ENCODE measurements at regions not wholly inside any gene's neighbourhood (a gene's known extent, or its start where the extent isn't known, plus 50 kb on each side); places are given as distances from the start of the nearest gene placed in this dataset.

DNA sequence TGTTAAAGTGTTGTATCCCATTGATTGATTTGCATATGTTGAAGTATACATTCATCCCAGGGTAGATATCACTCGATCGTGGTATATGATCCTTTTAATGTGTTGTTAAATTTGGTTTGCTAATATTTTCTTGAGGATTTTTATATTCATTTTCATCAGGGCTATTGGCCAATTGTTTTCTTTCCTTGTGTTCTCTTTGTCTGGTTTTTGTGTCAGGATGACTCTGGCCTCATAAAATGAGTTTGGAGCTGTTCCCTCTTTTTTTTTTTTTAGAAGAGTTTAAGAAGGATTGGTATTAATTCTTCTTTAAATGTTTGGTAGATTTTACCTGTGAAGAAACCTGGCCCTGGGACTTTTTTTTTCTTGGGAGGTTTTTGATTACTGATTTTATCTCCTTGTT is 303.5 kb upstream of the RTL1 start:
- H3K9ac ChIP-seq (ENCODE audit: low read depth, low read length): no peak overlapping the region
- H3K4me1 ChIP-seq (ENCODE audit: control insufficient read depth, insufficient read depth, low read length): no peaks in the 10 kb centered on the region
- peaks cover 2% of the 10 kb centered on the region for H3K9me3 ChIP-seq (ENCODE audit: control insufficient read depth, insufficient read depth, low read length)
- H3K36me3 ChIP-seq (ENCODE audit: control insufficient read depth, insufficient read depth, low read length): no peaks in the 10 kb centered on the region
- H3K27me3 ChIP-seq (ENCODE audit: control insufficient read depth, insufficient read depth, low read length): no peaks in the 10 kb centered on the region
- no peak overlapping the region for H3K4me3 ChIP-seq (ENCODE audit: low read depth, low read length)

DNA sequence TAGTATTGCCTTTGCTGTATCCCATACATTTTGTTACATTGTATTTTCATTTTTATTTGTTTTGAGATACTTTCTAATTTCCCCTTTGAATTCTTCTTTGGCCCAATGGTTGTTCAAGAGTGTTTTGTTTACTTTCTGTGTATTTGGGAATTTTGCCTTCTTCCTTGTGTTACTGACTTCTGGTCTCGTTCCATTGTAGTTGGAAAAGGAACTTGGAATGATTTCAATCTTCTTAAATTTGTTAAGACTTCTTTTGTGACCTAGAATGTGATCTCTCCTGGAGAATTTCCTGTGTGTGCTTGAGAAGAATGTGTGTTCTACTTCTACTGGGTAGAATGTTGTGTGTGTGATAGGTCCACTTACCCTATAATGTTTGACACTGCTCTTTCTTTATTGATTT is 304.4 kb upstream of the RTL1 start:
- Histone ChIP-seq H3K9ac (ENCODE audit: low read depth, low read length) (no peak overlapping the region), H3K4me1 (ENCODE audit: control insufficient read depth, insufficient read depth, low read length) (no peaks in the 10 kb centered on the region), H3K36me3 (ENCODE audit: control insufficient read depth, insufficient read depth, low read length) (no peaks in the 10 kb centered on the region), H3K4me3 (ENCODE audit: low read depth, low read length) (no peak overlapping the region), H3K27me3 (ENCODE audit: control insufficient read depth, insufficient read depth, low read length) (no peaks in the 10 kb centered on the region), H3K9me3 (ENCODE audit: control insufficient read depth, insufficient read depth, low read length) (peaks cover 2% of the 10 kb centered on the region)

DNA sequence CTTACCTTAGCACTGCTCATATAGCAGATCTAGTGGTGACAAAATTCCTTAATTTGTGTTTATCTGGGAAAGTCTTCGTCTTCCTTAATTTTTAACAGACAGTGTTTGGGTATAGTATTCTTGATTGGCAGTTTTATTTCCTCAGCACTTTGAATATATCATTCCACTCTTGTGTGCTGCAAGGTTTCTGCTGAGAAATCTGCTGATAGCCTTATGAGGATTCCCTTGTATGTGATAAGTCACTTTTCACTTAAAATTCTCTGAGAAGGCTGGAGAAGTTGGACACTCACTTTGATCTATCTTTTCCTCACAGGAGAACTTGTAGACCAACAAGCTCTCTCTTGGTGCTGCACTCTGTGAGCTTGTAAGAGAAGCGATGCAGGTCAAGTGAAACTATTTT is 306.1 kb upstream of the RTL1 start:
- no peaks in the 10 kb centered on the region for H3K4me1 ChIP-seq (ENCODE audit: control insufficient read depth, insufficient read depth, low read length)
- H3K9me3 ChIP-seq (ENCODE audit: control insufficient read depth, insufficient read depth, low read length): no peaks in the 10 kb centered on the region
- H3K4me3 ChIP-seq (ENCODE audit: low read depth, low read length): no peak overlapping the region
- no peaks in the 10 kb centered on the region for H3K27me3 ChIP-seq (ENCODE audit: control insufficient read depth, insufficient read depth, low read length)
- H3K9ac ChIP-seq (ENCODE audit: low read depth, low read length): no peak overlapping the region
- no peaks in the 10 kb centered on the region for H3K36me3 ChIP-seq (ENCODE audit: control insufficient read depth, insufficient read depth, low read length)

DNA sequence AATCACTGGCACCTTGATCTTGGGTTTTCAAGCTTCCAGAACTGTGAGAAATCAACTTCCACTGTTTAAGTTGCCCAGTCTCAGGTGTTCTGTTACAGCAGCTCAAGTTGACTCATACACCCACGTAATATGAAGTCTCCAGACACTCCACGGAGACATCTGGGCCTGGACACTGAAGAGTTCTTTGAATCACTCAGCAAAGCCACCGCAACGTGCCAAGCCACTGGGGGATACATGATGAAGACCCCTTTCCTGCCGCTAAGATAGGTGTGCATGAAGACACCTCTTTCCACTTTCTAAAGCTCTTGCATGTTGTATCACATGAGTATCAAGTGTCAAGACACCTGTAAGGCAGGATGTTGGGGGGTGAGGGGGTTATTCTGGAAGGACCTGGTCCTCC is 311.7 kb upstream of the RTL1 start:
- no peaks in the 10 kb centered on the region for H3K36me3 ChIP-seq (ENCODE audit: control insufficient read depth, insufficient read depth, low read length)

DNA sequence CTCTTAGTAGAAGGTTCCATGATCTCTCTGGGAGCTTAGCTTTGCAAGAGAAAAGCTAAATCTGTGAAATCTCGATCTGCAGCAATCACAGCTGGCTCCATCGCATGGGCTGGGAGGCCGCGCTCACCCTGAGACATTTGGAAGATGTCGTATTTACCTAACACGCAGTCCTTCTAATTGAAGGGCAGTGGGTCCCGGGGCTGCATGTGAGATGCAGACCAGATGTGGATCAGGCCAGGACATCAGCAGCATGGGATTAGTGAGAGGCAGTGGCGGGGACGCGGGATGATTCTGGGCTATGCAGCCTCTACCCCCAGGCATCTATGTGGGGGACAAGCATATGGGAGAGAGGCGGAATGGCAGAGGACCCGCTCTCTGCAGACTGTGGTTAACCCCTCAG is 312.4 kb upstream of the RTL1 start:
- Histone ChIP-seq H3K27me3 (ENCODE audit: control insufficient read depth, insufficient read depth, low read length) (no peaks in the 10 kb centered on the region), H3K36me3 (ENCODE audit: control insufficient read depth, insufficient read depth, low read length) (no peaks in the 10 kb centered on the region), H3K4me1 (ENCODE audit: control insufficient read depth, insufficient read depth, low read length) (no peaks in the 10 kb centered on the region), H3K9me3 (ENCODE audit: control insufficient read depth, insufficient read depth, low read length) (no peaks in the 10 kb centered on the region), H3K4me3 (ENCODE audit: low read depth, low read length) (no peak overlapping the region), H3K9ac (ENCODE audit: low read depth, low read length) (no peak overlapping the region)

More for the DNA sequence above, 311.7 kb upstream of the RTL1 start:
- Histone ChIP-seq H3K4me3 (ENCODE audit: low read depth, low read length) (no peak overlapping the region), H3K9ac (ENCODE audit: low read depth, low read length) (no peak overlapping the region), H3K9me3 (ENCODE audit: control insufficient read depth, insufficient read depth, low read length) (no peaks in the 10 kb centered on the region), H3K27me3 (ENCODE audit: control insufficient read depth, insufficient read depth, low read length) (no peaks in the 10 kb centered on the region), H3K4me1 (ENCODE audit: control insufficient read depth, insufficient read depth, low read length) (no peaks in the 10 kb centered on the region)

DNA sequence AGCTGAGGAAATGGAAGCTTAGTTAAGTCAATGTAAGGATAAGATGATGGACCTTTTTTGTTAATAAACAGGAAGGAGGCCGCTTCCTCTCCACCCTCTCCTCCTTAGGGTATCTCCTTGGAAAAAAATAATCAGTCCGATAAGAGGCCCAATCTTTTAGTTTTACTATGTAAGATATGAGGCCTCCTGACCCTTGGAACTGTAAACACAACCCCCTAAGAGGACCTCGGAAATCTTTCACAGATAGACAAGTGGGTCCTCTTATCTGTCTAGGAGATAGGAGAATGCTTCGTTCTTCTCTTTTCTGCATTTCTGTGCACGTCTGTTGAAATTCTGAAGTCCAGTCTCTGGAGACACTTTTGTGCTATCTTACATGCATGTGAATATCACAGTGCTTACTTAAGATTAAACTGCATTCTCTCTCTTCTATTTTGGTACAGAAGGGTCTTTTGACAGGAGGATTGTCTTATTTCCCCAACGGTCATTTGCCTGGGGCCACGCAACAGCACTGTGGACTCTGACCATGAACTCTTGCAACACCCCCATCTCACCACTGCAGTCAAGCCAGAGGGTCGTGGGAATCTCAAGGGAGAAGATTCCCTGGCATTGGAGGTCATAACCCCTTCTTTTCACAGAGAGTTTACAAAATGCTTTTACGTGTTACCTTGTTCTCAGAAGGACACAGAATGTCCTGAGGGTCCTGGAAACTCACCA is 313.0 kb upstream of the RTL1 start:
- no peaks in the 10 kb centered on the region for H3K4me1 ChIP-seq (ENCODE audit: control insufficient read depth, insufficient read depth, low read length)
- H3K36me3 ChIP-seq (ENCODE audit: control insufficient read depth, insufficient read depth, low read length): no peaks in the 10 kb centered on the region
- H3K27me3 ChIP-seq (ENCODE audit: control insufficient read depth, insufficient read depth, low read length): no peaks in the 10 kb centered on the region
- no peak overlapping the region for H3K4me3 ChIP-seq (ENCODE audit: low read depth, low read length)
- H3K9me3 ChIP-seq (ENCODE audit: control insufficient read depth, insufficient read depth, low read length): no peaks in the 10 kb centered on the region
- no peak overlapping the region for H3K9ac ChIP-seq (ENCODE audit: low read depth, low read length)

DNA sequence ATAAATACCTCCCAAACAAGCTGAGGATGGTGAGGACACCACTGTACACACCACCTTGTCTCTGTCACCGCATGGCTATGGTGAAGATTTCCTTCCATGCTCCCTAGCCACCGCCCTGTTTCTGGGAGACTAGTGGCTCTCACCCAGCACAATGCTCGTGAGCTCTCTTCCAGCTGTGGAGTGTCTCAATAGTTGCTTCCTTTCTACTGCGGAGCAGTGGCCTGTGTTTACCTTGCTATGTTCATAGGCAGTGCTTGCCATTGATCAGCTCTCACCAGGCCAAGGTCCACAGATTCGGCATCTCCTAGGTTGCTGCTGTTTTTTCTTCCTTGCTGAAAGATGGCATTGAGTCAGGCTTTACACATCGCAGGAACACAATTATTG is 313.6 kb upstream of the RTL1 start:
- H3K9ac ChIP-seq (ENCODE audit: low read depth, low read length): no peak overlapping the region
- H3K36me3 ChIP-seq (ENCODE audit: control insufficient read depth, insufficient read depth, low read length): no peaks in the 10 kb centered on the region
- H3K4me1 ChIP-seq (ENCODE audit: control insufficient read depth, insufficient read depth, low read length): peaks cover 2% of the 10 kb centered on the region
- no peak overlapping the region for H3K4me3 ChIP-seq (ENCODE audit: low read depth, low read length)
- H3K9me3 ChIP-seq (ENCODE audit: control insufficient read depth, insufficient read depth, low read length): no peaks in the 10 kb centered on the region
- no peaks in the 10 kb centered on the region for H3K27me3 ChIP-seq (ENCODE audit: control insufficient read depth, insufficient read depth, low read length)

DNA sequence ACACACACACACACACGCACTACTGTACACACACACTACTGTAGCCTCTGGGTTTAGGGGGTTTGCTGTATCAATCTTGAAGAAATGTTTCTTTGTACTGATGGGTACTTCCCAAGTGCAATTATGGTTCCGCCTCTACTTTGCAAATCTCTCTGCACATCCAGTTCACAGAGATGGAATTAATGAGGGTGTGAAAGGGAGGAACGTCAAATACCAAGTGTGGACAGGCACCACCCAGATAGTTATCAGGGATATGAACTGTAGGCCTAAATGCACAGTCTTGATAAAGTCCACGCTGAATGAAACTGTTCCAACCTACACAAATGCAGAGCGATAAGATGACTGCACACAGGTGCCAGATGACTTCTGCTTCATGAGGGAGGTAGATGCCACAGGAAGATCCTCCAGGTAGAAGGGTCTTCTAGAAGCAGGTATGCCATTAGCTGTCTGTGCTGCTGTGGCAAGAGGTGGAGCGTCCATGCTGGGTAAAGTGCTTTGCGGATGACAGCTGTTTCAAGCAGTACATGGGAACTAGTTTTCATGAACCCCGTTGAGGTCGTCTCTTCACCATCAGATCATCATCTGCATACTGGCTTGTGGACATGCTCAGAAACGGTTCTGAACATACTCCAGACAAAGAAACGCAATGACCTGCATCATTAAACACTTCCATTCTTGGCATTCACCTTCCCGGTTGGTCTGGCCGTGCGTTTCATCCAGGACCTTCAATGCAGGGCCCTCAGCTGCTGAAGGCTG is 314.3 kb upstream of the RTL1 start:
- Histone ChIP-seq H3K36me3 (ENCODE audit: control insufficient read depth, insufficient read depth, low read length) (no peaks in the 10 kb centered on the region), H3K4me3 (ENCODE audit: low read depth, low read length) (no peak overlapping the region), H3K4me1 (ENCODE audit: control insufficient read depth, insufficient read depth, low read length) (peaks cover 2% of the 10 kb centered on the region), H3K9ac (ENCODE audit: low read depth, low read length) (no peak overlapping the region), H3K27me3 (ENCODE audit: control insufficient read depth, insufficient read depth, low read length) (no peaks in the 10 kb centered on the region), H3K9me3 (ENCODE audit: control insufficient read depth, insufficient read depth, low read length) (no peaks in the 10 kb centered on the region)

DNA sequence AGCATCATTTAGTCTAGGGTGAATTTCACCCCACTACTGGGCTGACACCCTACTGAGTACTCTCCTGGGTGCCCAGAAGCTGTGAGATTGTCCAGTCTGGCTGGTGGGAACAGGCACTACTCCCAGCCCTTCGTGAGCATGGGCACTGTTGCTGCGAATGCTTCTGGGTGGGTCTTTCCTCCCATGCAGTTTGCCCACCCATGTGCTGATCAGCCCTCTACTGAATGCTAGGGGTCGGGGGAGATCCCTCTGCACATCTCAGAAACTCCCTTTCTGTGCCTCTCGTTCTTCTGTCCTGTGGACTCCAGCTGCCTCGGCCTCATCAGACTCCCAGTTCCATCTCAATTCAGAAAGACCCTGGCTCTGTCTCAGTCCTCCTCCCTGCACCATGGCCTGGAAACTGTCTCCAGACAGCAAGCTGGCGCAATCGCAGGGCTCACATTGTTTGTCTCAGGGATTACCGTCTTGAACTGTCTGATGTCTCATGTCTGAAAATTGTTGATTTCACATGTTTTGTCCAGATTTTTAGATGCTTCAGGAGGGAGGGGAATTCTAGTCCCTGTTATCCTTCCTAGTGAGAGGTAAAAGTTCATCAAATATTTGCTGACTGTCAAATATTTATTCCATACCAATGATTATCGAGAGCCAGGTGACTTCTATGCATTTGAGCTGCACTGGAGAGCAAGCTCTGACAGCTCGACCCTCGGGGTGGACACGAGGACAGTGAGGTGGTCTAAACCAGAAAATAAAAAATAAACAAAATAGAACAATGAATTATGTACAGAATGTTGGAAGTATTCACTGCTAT is 316.6 kb upstream of the RTL1 start:
- peaks cover 9% of the 10 kb centered on the region for H3K4me1 ChIP-seq (ENCODE audit: control insufficient read depth, insufficient read depth, low read length)
- H3K27me3 ChIP-seq (ENCODE audit: control insufficient read depth, insufficient read depth, low read length): no peaks in the 10 kb centered on the region
- no peaks in the 10 kb centered on the region for H3K9me3 ChIP-seq (ENCODE audit: control insufficient read depth, insufficient read depth, low read length)
- H3K4me3 ChIP-seq (ENCODE audit: low read depth, low read length): no peak overlapping the region
- no peak overlapping the region for H3K9ac ChIP-seq (ENCODE audit: low read depth, low read length)
- no peaks in the 10 kb centered on the region for H3K36me3 ChIP-seq (ENCODE audit: control insufficient read depth, insufficient read depth, low read length)

DNA sequence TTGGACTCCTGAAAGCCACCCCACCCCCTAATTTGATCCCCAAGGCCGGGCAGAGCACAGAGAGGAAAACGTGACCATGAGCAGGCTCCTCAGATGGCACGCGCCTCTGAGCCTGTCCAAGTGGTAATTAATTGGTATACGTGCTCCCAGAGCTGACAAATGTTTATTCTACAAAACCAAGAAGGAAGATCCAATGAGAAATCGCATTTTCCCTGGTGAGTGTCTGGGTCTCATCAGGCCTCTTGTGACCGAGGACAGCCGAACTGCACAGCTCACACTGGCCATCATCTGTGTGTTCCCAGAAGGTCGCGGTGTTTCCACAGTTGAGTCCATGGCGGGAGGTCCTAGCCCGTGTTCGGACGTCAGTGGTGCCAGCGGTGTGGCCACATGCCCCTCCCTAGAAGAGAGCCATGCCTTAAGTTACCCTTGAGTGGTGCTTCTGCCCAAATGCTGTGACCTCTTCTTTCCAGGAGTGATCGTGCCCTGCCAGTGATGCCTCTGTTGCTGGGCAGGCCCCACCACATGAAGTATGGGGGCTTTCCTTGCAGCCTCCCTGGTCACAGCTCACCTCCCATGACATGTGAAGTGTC is 317.5 kb upstream of the RTL1 start:
- H3K4me3 ChIP-seq (ENCODE audit: low read depth, low read length): no peak overlapping the region
- H3K9ac ChIP-seq (ENCODE audit: low read depth, low read length): no peak overlapping the region
- H3K36me3 ChIP-seq (ENCODE audit: control insufficient read depth, insufficient read depth, low read length): no peaks in the 10 kb centered on the region
- H3K27me3 ChIP-seq (ENCODE audit: control insufficient read depth, insufficient read depth, low read length): no peaks in the 10 kb centered on the region
- H3K9me3 ChIP-seq (ENCODE audit: control insufficient read depth, insufficient read depth, low read length): no peaks in the 10 kb centered on the region
- peaks cover 11% of the 10 kb centered on the region for H3K4me1 ChIP-seq (ENCODE audit: control insufficient read depth, insufficient read depth, low read length)

DNA sequence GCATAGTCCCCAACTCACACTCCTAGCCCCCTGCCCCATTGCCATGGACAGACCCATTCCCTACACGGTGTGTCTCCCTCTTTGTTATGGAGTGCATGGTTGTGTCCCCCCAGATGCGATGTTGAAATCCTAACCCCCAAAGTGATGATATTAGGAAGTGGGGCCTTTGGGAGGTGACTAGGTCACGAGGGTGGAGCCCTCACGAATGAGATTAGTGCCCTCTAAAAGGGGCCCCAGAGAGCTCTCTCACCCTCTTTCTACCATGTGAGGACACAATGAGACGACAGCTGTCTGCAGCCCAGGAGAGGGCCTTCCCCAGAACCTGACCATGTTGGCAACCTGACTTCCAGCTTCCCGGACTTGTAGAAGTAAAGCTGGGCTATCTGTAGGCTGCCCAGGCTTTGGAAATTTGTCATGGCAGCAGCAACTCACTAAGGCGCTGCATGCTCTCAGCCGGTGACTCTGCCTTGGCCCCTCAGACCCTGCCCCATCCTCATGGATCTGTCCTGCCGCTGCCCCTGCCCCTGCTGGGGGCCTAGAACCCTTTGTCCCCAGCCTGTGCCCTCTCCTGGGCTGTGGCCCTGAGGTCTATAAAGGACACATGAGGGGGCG is 318.1 kb upstream of the RTL1 start:
- Histone ChIP-seq H3K27me3 (ENCODE audit: control insufficient read depth, insufficient read depth, low read length) (no peaks in the 10 kb centered on the region), H3K36me3 (ENCODE audit: control insufficient read depth, insufficient read depth, low read length) (no peaks in the 10 kb centered on the region), H3K4me3 (ENCODE audit: low read depth, low read length) (no peak overlapping the region), H3K9me3 (ENCODE audit: control insufficient read depth, insufficient read depth, low read length) (no peaks in the 10 kb centered on the region), H3K4me1 (ENCODE audit: control insufficient read depth, insufficient read depth, low read length) (peaks cover 11% of the 10 kb centered on the region), H3K9ac (ENCODE audit: low read depth, low read length) (no peak overlapping the region)

Data from iPS-15b (cell line).